IMR-90 (cell line): ENCODE measurements at regions not wholly inside any gene's neighbourhood (a gene's known extent, or its start where the extent isn't known, plus 50 kb on each side); places are given as distances from the start of the nearest gene placed in this dataset.

Experiments
- ATAC-seq: fragments of 200-7000 bp; cut with Tn5 transposase; 2 replicates; pipeline ENCODE4 v1.9.1; 2020; ENCODE audit warnings: low read depth, mild to moderate bottlenecking, moderate library complexity
- BruUV-seq: library from RNA; stranded (reverse); fragments of 400-500 nt; replicated peaks from 2 replicates; lab custom pipeline; 2021; lab: Mats Ljungman, UMichigan
- CTCF ChIA-PET: fragments of 300-600 bp; formaldehyde crosslinking; extraction: SDS; loops from one replicate; lab custom pipeline; 2021; ENCODE audit warnings: antibody characterized with exemption; lab: Yijun Ruan, JAX
- POLR2A ChIA-PET: fragments of 300-600 bp; sonication (Branson Sonifier 250); formaldehyde crosslinking; loops from one replicate; lab custom pipeline; 2022; ENCODE audit warnings: antibody characterized with exemption; ENCODE audit not compliant: unreplicated experiment; lab: Charles Lee
- DNase-seq: peaks from one replicate; pipeline ENCODE4 v3.0.0; 2013
- H2AFZ ChIP-seq: replicated peaks from 2 replicates; pipeline ENCODE3; 2013; ENCODE audit warnings: low read length, mild to moderate bottlenecking; ENCODE audit not compliant: poor library complexity
- H2AK5ac ChIP-seq: 2 replicates; pipeline ENCODE4 v1.6.1; 2013; ENCODE audit warnings: low read depth, low read length, inconsistent platforms
- H2AK9ac ChIP-seq: replicated peaks from 2 replicates; pipeline ENCODE3; 2013; ENCODE audit warnings: mild to moderate bottlenecking, low read depth, low read length, moderate library complexity; ENCODE audit not compliant: poor library complexity
- H2BK120ac ChIP-seq: 2 replicates; pipeline ENCODE4 v1.6.1; 2013; ENCODE audit warnings: low read depth, low read length, inconsistent platforms
- H2BK15ac ChIP-seq: 3 replicates; pipeline ENCODE4 v1.6.1; 2013; ENCODE audit warnings: low read depth, low read length, inconsistent platforms
- H2BK20ac ChIP-seq: 2 replicates; pipeline ENCODE4 v1.6.1; 2013; ENCODE audit warnings: low read depth, mild to moderate bottlenecking, inconsistent platforms, low read length, moderate library complexity
- H2BK5ac ChIP-seq: 2 replicates; pipeline ENCODE4 v1.6.1; 2013; ENCODE audit warnings: mild to moderate bottlenecking, low read depth, low read length, inconsistent platforms; ENCODE audit not compliant: poor library complexity, severe bottlenecking
- H3K14ac ChIP-seq: replicated peaks from 2 replicates; pipeline ENCODE4 v1.6.1; 2013; ENCODE audit warnings: low read depth, low read length, inconsistent platforms
- H3K18ac ChIP-seq: 2 replicates; pipeline ENCODE4 v1.6.1; 2013; ENCODE audit warnings: low read depth, low read length, control low read depth
- H3K23ac ChIP-seq: 2 replicates; pipeline ENCODE4 v1.6.1; 2013; ENCODE audit warnings: low read depth, low read length, inconsistent platforms
- H3K27ac ChIP-seq: 2 replicates; pipeline ENCODE4 v1.5.1; 2013; ENCODE audit warnings: mild to moderate bottlenecking, control low read depth, low read length; ENCODE audit not compliant: insufficient read depth
- H3K27me3 ChIP-seq: 2 replicates; pipeline ENCODE4 v1.6.1; 2013; ENCODE audit warnings: low read length; ENCODE audit not compliant: control insufficient read depth, insufficient read depth
- H3K36me3 ChIP-seq: 2 replicates; pipeline ENCODE4 v1.6.1; 2013; ENCODE audit warnings: low read length, mixed read lengths; ENCODE audit not compliant: control insufficient read depth, insufficient read depth
- H3K4ac ChIP-seq: 2 replicates; pipeline ENCODE4 v1.6.1; 2013; ENCODE audit warnings: low read depth, low read length, inconsistent platforms
- H3K4me1 ChIP-seq: 2 replicates; pipeline ENCODE4 v1.6.1; 2013; ENCODE audit warnings: low read length, mixed read lengths; ENCODE audit not compliant: control insufficient read depth, insufficient read depth
- H3K4me2 ChIP-seq: 2 replicates; pipeline ENCODE4 v1.6.1; 2013; ENCODE audit warnings: low read depth, mild to moderate bottlenecking, control low read depth, low read length, moderate library complexity
- H3K4me3 ChIP-seq: 2 replicates; pipeline ENCODE4 v1.5.1; 2013; ENCODE audit warnings: low read depth, mild to moderate bottlenecking, control low read depth, low read length, moderate library complexity; ENCODE audit not compliant: insufficient read depth
- H3K56ac ChIP-seq: 2 replicates; pipeline ENCODE4 v1.6.1; 2013; ENCODE audit warnings: low read length, inconsistent platforms; ENCODE audit not compliant: insufficient read depth; ENCODE audit errors: extremely low read depth
- H3K79me1 ChIP-seq, 2 experiments: 2 replicates each; pipeline ENCODE4 v1.6.1; 2013; ENCODE audit warnings: low read length in 2 of 2, inconsistent platforms in 1 of 2, low read depth in 1 of 2
- H3K9ac ChIP-seq: 2 replicates; pipeline ENCODE4 v1.6.1; 2013; ENCODE audit warnings: low read depth, low read length, control low read depth
- H3K9me1 ChIP-seq: 2 replicates; pipeline ENCODE4 v1.6.1; 2013; ENCODE audit warnings: low read length, inconsistent platforms; ENCODE audit not compliant: insufficient read depth
- H3K9me3 ChIP-seq: 2 replicates; pipeline ENCODE4 v1.6.1; 2013; ENCODE audit warnings: low read length; ENCODE audit not compliant: control insufficient read depth, insufficient read depth
- H4K20me1 ChIP-seq: 2 replicates; pipeline ENCODE4 v1.6.1; 2013; ENCODE audit warnings: low read length, inconsistent platforms; ENCODE audit not compliant: insufficient read depth
- H4K5ac ChIP-seq: 2 replicates; pipeline ENCODE4 v1.6.1; 2013; ENCODE audit warnings: mild to moderate bottlenecking, low read depth, low read length, control low read depth
- H4K8ac ChIP-seq, 2 experiments: 2 replicates each; pipeline ENCODE4 v1.6.1; 2013; ENCODE audit warnings: low read depth in 2 of 2, low read length in 2 of 2, control low read depth in 1 of 2, inconsistent platforms in 1 of 2
- H4K91ac ChIP-seq: 2 replicates; pipeline ENCODE4 v1.6.1; 2013; ENCODE audit warnings: low read depth, low read length, inconsistent platforms; ENCODE audit not compliant: insufficient read depth
- BHLHE40 ChIP-seq: fragments of 150-350 bp; IDR thresholded peaks from 2 replicates; pipeline ENCODE4 v1.6.1; 2016; ENCODE audit warnings: mild to moderate bottlenecking, low read depth, low read length
- FOS ChIP-seq: fragments of 150-350 bp; IDR thresholded peaks from 2 replicates; pipeline ENCODE4 v1.6.1; 2016; ENCODE audit warnings: low read depth, low read length
- MAFK ChIP-seq: IDR thresholded peaks from 2 replicates; pipeline ENCODE4 v1.6.1; 2012; ENCODE audit warnings: low read depth, low read length, improper control_type of control experiment
- RAD21 ChIP-seq: IDR thresholded peaks from 2 replicates; pipeline ENCODE4 v1.6.1; 2012; ENCODE audit warnings: low read length, improper control_type of control experiment
- RFX5 ChIP-seq: IDR thresholded peaks from 2 replicates; pipeline ENCODE4 v1.8.0; 2012; ENCODE audit warnings: low read depth, mild to moderate bottlenecking, low read length, moderate library complexity
- SMC3 ChIP-seq: fragments of 150-350 bp; IDR thresholded peaks from 2 replicates; pipeline ENCODE4 v1.6.1; 2016; ENCODE audit warnings: low read depth, mild to moderate bottlenecking, antibody characterized with exemption, low read length, moderate library complexity
- WGBS, 2 experiments: methylation state at CpG; one replicate each; pipeline versions ENCODE4 v1.1.5 to v1.1.7; 2013; ENCODE audit warnings: missing lambda C conversion rate in 2 of 2; ENCODE audit not compliant: insufficient read length in 1 of 2; ENCODE audit errors: extremely low coverage in 2 of 2; 5-methylcytosine and 5-hydroxymethylcytosine counted together
- dilution Hi-C: fragments of 300-500 bp; cut with HindIII; formaldehyde crosslinking; loops from one replicate; pipeline ENCODE4 v1.14.3; 2018; ENCODE audit warnings: low sequenced_read_pairs; ENCODE audit not compliant: unreplicated experiment
- in situ Hi-C: fragments of 300-500 bp; cut with MboI; formaldehyde crosslinking; loops from 3 replicates; pipeline ENCODE4 v1.14.3; 2019; ENCODE audit warnings: low sequenced_read_pairs, inconsistent platforms, mixed read lengths
- intact Hi-C: fragments of 100-400 bp; cut with micrococcal nuclease; formaldehyde crosslinking; loops from 2 replicates; pipeline ENCODE4 v1.10.0; 2022
- TF ChIP-seq, protein P1 (sequence below): fragments of 150-350 bp; IDR thresholded peaks from 2 replicates; pipeline ENCODE4 v1.6.1; 2017; ENCODE audit warnings: mild to moderate bottlenecking, antibody characterized with exemption, low read length, low read depth

- WGBS, 2 experiments, result no CpG with 5 or more reads among the region's 1 CpG
- no peaks in the 10 kb centered on the region for H3K27me3 ChIP-seq
- H2BK15ac ChIP-seq, result 0 out of 3 replicates have a peak overlapping the region, but pooled peaks have one; percentile 9
- ATAC-seq (peak; percentile 86), DNase-seq (peak; percentile 78)
- H2AK9ac ChIP-seq, result no peak overlapping the region
- H3K36me3 ChIP-seq, result no peaks in the 10 kb centered on the region
- H2AK5ac ChIP-seq, result no peak overlapping the region
- peak overlapping the region; percentile 33; the same call in 1 of the 2 replicates for H3K18ac ChIP-seq
- H3K9me1 ChIP-seq, result peaks cover 15% of the 10 kb centered on the region
- BruUV-seq, result no TSS peak
- intact Hi-C loops, result no loop called here
- H3K23ac ChIP-seq, result peak overlapping the region; percentile 55; the same call in 1 of the 2 replicates
- no peak overlapping the region; the same call in 1 of the 2 replicates for H3K4ac ChIP-seq
- no peak overlapping the region for H3K9ac ChIP-seq
- H3K14ac ChIP-seq, result peak overlapping the region; percentile 66
- TF ChIP-seq FOS (peak; percentile 28; the same call in 1 of the 2 replicates), RAD21 (no peak), RFX5 (no peak), MAFK (no peak), SMC3 (no peak), BHLHE40 (peak; percentile 40)
- TF ChIP-seq, protein P1, sequence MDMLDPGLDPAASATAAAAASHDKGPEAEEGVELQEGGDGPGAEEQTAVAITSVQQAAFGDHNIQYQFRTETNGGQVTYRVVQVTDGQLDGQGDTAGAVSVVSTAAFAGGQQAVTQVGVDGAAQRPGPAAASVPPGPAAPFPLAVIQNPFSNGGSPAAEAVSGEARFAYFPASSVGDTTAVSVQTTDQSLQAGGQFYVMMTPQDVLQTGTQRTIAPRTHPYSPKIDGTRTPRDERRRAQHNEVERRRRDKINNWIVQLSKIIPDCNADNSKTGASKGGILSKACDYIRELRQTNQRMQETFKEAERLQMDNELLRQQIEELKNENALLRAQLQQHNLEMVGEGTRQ, result no peak
- peak overlapping the region; percentile 25 for H2BK5ac ChIP-seq
- no peak overlapping the region for H2AFZ ChIP-seq
- H3K4me3 ChIP-seq, result no peak overlapping the region
- dilution Hi-C loops, result no loop called here
- no peak overlapping the region for H3K27ac ChIP-seq
- no peaks in the 10 kb centered on the region for H4K20me1 ChIP-seq
- peak overlapping the region; percentile 35; the same call in 1 of the 2 replicates for H2BK20ac ChIP-seq
- H3K56ac ChIP-seq, result no peak overlapping the region
- peak overlapping the region; percentile 59; the same call in 1 of the 2 replicates for H2BK120ac ChIP-seq
- no peak overlapping the region for H4K8ac ChIP-seq
- H4K91ac ChIP-seq, result no peak overlapping the region
- peak overlapping the region; percentile 36; the same call in 1 of the 2 replicates for H3K4me2 ChIP-seq
- H3K4me1 ChIP-seq, result peaks cover 15% of the 10 kb centered on the region
- ChIA-PET CTCF (interaction anchor here (0.9 to 1.5 kb wide), 5 partner anchors 10 to 34 kb away, joined by 3 to 6 read pairs (median 3); no protein-coding TSS in a partner anchor), POLR2A (no interaction called here)
- H4K5ac ChIP-seq, result no peak overlapping the region
- no peaks in the 10 kb centered on the region for H3K79me1 ChIP-seq
- in situ Hi-C loops, result no loop called here
- no peaks in the 10 kb centered on the region for H3K9me3 ChIP-seq
Observed at GRCh38 chr2:100767224-100767653, 52.7 kb upstream of the NPAS2 start.
